Heart left ventricle (tissue), 16 donors: ENCODE measurements at regions not wholly inside any gene's neighbourhood (a gene's known extent, or its start where the extent isn't known, plus 50 kb on each side); places are given as distances from the start of the nearest gene placed in this dataset.

ENCODE experiments used
- ATAC-seq, 4 donors: fragments of 200-7000 bp; cut with Tn5 transposase; one replicate each; pipeline ENCODE4 v1.9.1; 2020 to 2022; ENCODE audit warnings: moderate library complexity in 4 of 4, mild to moderate bottlenecking in 3 of 4, moderate number of reproducible peaks in 1 of 4
- DNase-seq, 5 donors: peaks; one replicate each; pipeline ENCODE4 v3.0.0-alpha.2; 2020
- H3K27ac ChIP-seq, 12 donors: fragments of 200-600 bp; sonication (generic) in 4 of 12; one replicate each; pipeline versions ENCODE4 v1.5.0 to v1.8.0; 2016 to 2022; ENCODE audit warnings: mild to moderate bottlenecking in 2 of 12
- H3K27me3 ChIP-seq, 9 donors: fragments of 200-600 bp; sonication (generic) in 2 of 9; one replicate each; pipeline versions ENCODE4 v1.5.1 to v1.8.0; 2016 to 2022; ENCODE audit warnings: mild to moderate bottlenecking in 3 of 9
- H3K36me3 ChIP-seq, 9 donors: fragments of 200-600 bp; sonication (generic) in 2 of 9; one replicate each; pipeline versions ENCODE4 v1.5.0 to v1.8.0; 2018 to 2022; ENCODE audit warnings: mild to moderate bottlenecking in 2 of 9
- H3K4me1 ChIP-seq, 12 donors: fragments of 200-600 bp; sonication (generic) in 4 of 12; one replicate each; pipeline versions ENCODE4 v1.5.0 to v1.8.0; 2016 to 2022; ENCODE audit warnings: mild to moderate bottlenecking in 3 of 12
- H3K4me3 ChIP-seq, 12 donors: fragments of 200-600 bp; sonication (generic) in 4 of 12; one replicate each; pipeline versions ENCODE4 v1.5.0 to v1.8.0; 2017 to 2022; ENCODE audit warnings: mild to moderate bottlenecking in 9 of 12, moderate library complexity in 4 of 12
- H3K9me3 ChIP-seq, 12 donors: fragments of 200-600 bp; sonication (generic) in 4 of 12; one replicate each; pipeline versions ENCODE4 v1.5.0 to v1.8.0; 2016 to 2022; ENCODE audit warnings: mild to moderate bottlenecking in 1 of 12
- CTCF ChIP-seq, 12 donors: fragments of 200-600 bp; sonication (generic) in 4 of 12; IDR thresholded peaks; one replicate each; pipeline versions ENCODE4 v1.5.0 to v1.8.0; 2018 to 2022; ENCODE audit warnings: antibody characterized with exemption in 12 of 12, mild to moderate bottlenecking in 5 of 12
- POLR2A ChIP-seq, 2 donors: fragments of 450-650 bp; IDR thresholded peaks; one replicate each; pipeline ENCODE4 v1.6.1; 2017; ENCODE audit warnings: antibody characterized with exemption in 2 of 2, mild to moderate bottlenecking in 2 of 2, moderate library complexity in 2 of 2
- WGBS, 4 donors: extraction: QIAGEN DNeasy Blood & Tissue Kit in 2 of 4; methylation state at CpG; one replicate each; pipeline versions ENCODE4 v1.1.5 to v1.1.7; 2013 to 2018; 5-methylcytosine and 5-hydroxymethylcytosine counted together
- intact Hi-C, 10 donors: fragments of 100-400 bp; cut with DNase I; formaldehyde crosslinking; loops; one replicate each; pipeline versions ENCODE4 v1.11.1 to v1.14.2; 2022
- donor health status: ischemic (EF 13 %, LVEDD 7.1; RV severe dilation, severe dysfunction).
- donor health status: healthy with polysubstance abuse.
- donor health status: DM: no; HTN: yes; CAD: no.
- donor health status: DM: no; HTN: no; CAD: no.
- donor health status: ischemic (EF 25% LVEDD 6.9; RV normal size, moderate dysfunction).
- donor health status: ischemic (EF 25% LVEDD 5.7; RV mildly dilated, moderate dysfunction).
- donor health status: healthy.
- donor health status: DM: yes; HTN: yes; CAD: no.
- donor health status: ischemic (EF 35%, LVEDD 5.7; RV mildly dilated, moderate dysfunction).
- donor health status: nonischemic (EF 11% LVEDD 7.7; RV severe dilation, severe dysfunction).
- donor health status: DM: yes; HTN: yes; CAD: no.
- donor health status: PGD.
- donor health status: ischemic (EF 29% LVEDD 5.4; RV normal size, mild dysfunction).
- donor health status: nonischemic (EF 23%, LVEDD 6.1; RV moderate dilation, normal function).

- 75 to 88% (median 87%) methylated on average over 7 of the region's 7 CpGs for WGBS, 4 donors
- Histone ChIP-seq H3K4me1 (no peaks in the 10 kb centered on the region), H3K36me3 (no peaks in the 10 kb centered on the region), H3K27me3 (no peaks in the 10 kb centered on the region), H3K27ac (no peak overlapping the region), H3K9me3 (peaks cover 0 to 16% (median 2%) of the 10 kb centered on the region in 12 donors), H3K4me3 (no peak overlapping the region)
- intact Hi-C loops = no loop called here
- ATAC-seq = no peak
- TF ChIP-seq POLR2A (IDR thresholded peaks at IDR 0.05) (no peak), CTCF (IDR thresholded peaks at IDR 0.05) (no peak)
- DNase-seq = no peak
These were observed 648.1 kb downstream of the ACTL7B start for GRCh38 chr9:108207561-108208165.

GRCh38 chr9:108205276-108205675 is 650.5 kb downstream of the ACTL7B start:
- no peaks in the 10 kb centered on the region for H3K36me3 ChIP-seq
- H3K9me3 ChIP-seq = peaks cover 0 to 38% (median 3%) of the 10 kb centered on the region in 12 donors
- H3K27me3 ChIP-seq = no peaks in the 10 kb centered on the region
- DNase-seq (no peak), ATAC-seq (no peak)
- H3K4me3 ChIP-seq = no peak overlapping the region
- TF ChIP-seq CTCF (IDR thresholded peaks at IDR 0.05) (no peak), POLR2A (IDR thresholded peaks at IDR 0.05) (no peak)
- no peak overlapping the region for H3K27ac ChIP-seq
- intact Hi-C loops = no loop called here
- H3K4me1 ChIP-seq = no peaks in the 10 kb centered on the region

GRCh38 chr9:108197899-108198298 is 657.9 kb downstream of the ACTL7B start:
- Histone ChIP-seq H3K36me3 (no peaks in the 10 kb centered on the region), H3K4me3 (no peak overlapping the region), H3K4me1 (no peaks in the 10 kb centered on the region), H3K27ac (no peak overlapping the region), H3K27me3 (peaks cover 0 to 8% (median 0%) of the 10 kb centered on the region in 9 donors), H3K9me3 (peaks cover 0 to 35% (median 1%) of the 10 kb centered on the region in 12 donors)
- intact Hi-C loops = no loop called here
- WGBS, 4 donors = 87 to 100% (median 90%) methylated on average over 1 of the region's 1 CpG
- TF ChIP-seq POLR2A (IDR thresholded peaks at IDR 0.05) = no peak
- TF ChIP-seq CTCF (IDR thresholded peaks at IDR 0.05) = no peak
- ATAC-seq (peak in 1 of 4 donors; percentile 18), DNase-seq (no peak)

- no peak for ATAC-seq
- H3K9me3 ChIP-seq = peaks cover 0 to 28% (median 0%) of the 10 kb centered on the region in 12 donors
- no peak for TF ChIP-seq CTCF (IDR thresholded peaks at IDR 0.05)
- no peak for TF ChIP-seq POLR2A (IDR thresholded peaks at IDR 0.05)
- H3K27me3 ChIP-seq = peaks cover 0 to 8% (median 0%) of the 10 kb centered on the region in 9 donors
- H3K27ac ChIP-seq = no peak overlapping the region
- 65 to 75% (median 65%) methylated on average over 3 of the region's 3 CpGs for WGBS, 4 donors
- no peak for DNase-seq
- H3K4me3 ChIP-seq = no peak overlapping the region
- intact Hi-C loops = no loop called here
- no peaks in the 10 kb centered on the region for H3K4me1 ChIP-seq
- no peaks in the 10 kb centered on the region for H3K36me3 ChIP-seq
These were observed 658.8 kb downstream of the ACTL7B start for GRCh38 chr9:108197008-108197365.
